ENCODE measurements at regions not wholly inside any gene's neighbourhood (a gene's known extent, or its start where the extent isn't known, plus 50 kb on each side); places are given as distances from the start of the nearest gene placed in this dataset.
"Not testable (repeated sequence)": the region's sequence is repeated elsewhere in the genome, so short reads cannot be mapped to it uniquely, and the experiment has no call there.

DNA sequence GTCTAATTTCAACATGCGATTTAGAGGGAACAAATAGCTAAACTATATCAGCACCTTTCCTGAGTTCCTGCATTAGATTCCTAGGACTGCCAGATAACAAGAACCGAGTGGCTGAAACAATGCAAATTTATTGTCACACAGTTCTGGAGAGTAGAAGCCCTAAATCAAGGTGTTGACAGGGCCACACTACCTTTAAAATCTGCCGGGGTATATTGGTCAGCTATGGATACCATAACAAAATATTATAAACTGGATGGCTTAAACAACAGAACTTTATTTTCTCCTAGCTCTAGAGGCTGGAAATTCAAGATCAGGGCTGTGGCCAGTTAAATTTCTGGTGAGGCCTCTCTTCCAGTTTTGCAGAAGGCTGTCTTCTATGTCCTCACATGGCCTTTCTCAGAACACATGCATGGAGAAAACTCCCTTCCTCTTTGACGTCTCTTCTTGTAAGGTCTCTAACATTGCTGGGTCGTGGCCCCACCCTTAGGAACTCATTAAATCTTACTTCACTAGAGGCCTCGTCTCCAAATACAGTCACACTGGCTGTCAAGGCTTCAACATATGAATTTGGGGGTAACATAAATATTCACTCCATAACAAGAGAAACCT, 144.3 kb downstream of the FCRL5 start:
- DNase-seq: peak in 1 of 2 donors; percentile 49

- DNase-seq: no peak
Observed at GRCh38 chr1:157407367-157407766, 144.9 kb downstream of the FCRL5 start.

DNA sequence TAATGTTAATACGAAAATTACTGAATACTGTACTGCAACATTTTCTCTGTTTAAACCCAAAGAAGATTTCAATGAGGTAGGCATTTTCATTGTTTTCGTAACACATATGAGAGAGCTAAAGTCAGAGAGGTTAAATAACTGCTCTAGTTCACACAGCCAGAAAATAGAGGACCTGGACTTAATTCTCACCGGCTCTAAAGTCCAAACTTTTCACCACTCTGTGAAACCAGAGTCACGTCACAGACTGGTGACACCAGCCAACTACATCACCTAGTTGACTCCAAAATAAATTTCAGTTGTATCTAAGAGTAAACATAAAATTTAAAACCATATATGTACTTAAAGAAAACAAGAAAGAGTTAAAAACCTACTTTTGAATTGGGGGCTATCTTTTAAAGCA, 146.7 kb downstream of the FCRL5 start:
- DNase-seq: no peak

GRCh38 chr1:157404614-157405013, 147.7 kb downstream of the FCRL5 start:
- no peak for DNase-seq

DNA sequence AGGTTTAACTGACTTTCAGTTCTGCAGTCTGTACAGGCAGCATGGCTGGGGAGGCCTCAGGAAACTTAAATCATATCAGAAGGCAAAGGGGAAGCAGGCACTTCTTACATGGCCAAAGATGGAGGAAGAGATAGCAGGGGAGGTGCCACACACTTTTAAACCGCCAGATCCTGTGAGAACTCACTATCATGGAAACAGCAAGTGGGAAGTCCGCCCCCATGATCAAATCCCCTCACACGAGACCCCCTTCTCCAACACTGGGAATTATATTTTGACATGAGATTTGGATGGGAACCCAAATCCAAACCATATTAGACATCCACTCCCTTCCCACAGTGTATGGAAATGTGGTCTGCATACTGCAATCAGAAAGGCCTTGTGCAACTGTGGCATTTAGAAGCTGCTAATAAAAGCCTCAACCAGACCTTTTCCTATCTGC, 148.2 kb downstream of the FCRL5 start:
- DNase-seq: peak; percentile 16 to 42

DNA sequence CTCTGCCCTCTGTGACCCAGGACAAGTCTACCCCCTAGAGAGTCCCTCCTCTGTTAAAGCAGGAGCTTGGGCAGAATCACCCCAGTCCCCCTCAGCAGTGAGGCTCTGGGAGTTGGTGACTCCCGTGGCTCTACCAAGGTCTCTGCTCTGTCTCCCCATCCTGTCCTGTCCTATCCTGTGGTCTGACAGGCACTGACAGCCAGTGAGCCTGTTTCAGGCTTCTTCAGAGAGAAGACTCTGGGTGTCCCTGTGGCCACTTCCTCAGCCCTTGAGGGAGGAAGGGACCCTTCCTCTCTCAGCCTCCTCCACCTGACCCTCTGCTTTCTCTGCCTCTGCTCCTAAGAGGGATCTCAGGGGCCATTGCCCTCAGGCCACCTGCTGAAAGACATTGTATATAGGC, 148.7 kb downstream of the FCRL5 start:
- DNase-seq: no peak

GRCh38 chr1:157403203-157403602, 149.1 kb downstream of the FCRL5 start:
- DNase-seq: peak; percentile 19 to 22

DNA sequence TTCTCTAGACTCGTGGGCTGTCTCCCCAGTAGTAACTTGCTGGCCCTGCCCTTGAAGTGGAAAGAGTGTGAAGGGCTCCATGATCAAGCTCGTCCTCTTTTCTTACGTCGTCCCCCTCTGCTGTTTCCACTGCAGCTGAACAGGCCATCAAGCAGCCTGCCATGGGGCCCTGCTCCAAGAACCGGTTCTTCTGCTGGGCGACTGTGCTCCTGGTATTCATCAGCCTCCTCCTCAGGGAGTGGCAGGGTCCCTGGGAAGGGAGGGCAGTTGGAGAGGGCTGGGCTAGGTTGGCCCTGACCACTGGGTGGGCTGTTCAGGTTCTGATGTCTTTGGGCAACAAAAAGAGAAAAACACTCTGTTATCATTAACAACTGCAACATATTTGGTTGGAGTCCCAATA, 151.5 kb downstream of the FCRL5 start:
- no peak for DNase-seq

GRCh38 chr1:157399984-157400382, 152.3 kb downstream of the FCRL5 start:
- peak; percentile 39 to 69 for DNase-seq

DNA sequence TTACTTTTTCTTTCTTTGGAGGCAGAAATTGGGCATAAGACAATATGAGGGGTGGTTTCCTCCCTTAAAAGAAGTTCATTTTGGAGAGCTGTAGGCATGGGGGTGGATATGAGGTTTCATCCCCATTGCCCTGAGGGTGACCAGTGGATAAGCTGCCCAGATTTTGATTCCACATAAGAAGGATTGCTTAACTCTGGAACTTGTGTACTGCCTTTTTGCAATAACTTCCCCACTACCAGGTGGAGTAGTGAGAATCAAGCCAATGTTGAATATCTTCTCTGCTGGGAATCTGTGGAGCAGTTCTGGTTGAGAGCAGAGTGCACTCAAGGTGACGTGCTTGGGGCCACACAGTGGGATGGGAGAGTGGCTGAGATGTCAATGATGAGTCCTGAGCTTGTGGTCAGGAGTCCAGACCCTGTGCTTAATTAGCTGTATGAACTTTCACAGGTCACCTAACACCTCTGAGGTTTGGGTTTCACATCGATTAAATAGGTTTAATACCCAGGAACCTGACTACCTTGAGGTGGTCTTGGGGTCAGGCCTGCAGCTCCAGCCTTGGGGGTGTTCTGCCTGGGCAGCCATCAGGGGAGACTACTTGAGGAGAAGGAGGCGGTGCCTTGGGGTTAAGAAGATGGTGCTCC, 152.9 kb downstream of the FCRL5 start:
- no peak for DNase-seq

- no peak for DNase-seq
Observed at GRCh38 chr1:157390651-157391050, 161.7 kb downstream of the FCRL5 start.

DNA sequence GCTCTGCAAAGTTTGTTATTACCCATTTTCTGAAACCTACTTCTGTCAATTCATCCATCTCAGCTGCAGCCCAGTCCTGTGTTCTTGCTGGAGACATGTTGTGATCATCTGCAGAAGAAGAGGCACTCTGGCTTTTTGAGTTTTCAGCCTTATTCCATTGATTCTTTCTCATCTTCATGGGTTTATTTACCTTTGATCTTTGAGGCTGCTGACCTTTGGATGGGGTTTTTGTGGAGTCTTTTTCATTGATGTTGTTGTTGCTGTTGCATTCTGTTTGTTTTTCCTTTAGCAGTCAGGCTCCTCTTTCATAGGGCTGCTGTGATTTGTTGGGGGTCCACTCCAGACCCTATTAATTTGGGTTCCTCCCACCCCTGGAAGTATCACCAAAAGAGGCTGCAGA, 164.3 kb downstream of the FCRL5 start:
- DNase-seq: no peak

DNA sequence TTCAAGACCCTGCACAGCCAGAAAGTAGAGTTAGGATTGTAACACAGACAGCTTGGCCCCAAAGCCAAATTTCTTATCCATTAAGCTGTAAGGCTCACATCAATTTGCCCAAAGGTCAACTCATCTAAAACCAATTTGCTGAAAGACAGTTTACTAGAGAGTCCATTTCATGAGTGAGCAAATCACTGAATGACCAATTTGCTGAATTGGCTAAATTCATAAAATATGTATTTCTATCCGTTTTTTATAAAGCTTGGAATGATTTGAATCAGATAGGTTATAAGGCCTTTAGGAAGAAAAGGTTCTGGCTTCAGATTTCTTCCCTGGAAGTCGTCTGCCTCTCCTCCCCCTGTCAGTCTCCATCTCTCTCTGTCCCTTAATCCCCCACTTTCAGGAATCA, 168.1 kb downstream of the FCRL5 start:
- DNase-seq: no peak

GRCh38 chr1:157382351-157382750, 170.0 kb downstream of the FCRL5 start:
- no peak for DNase-seq

- no peak for DNase-seq
Observed at GRCh38 chr1:157380523-157380922, 171.8 kb downstream of the FCRL5 start.

- peak; percentile 16 to 60 for DNase-seq
Observed at GRCh38 chr1:157377280-157377713, 175.0 kb downstream of the FCRL5 start.

DNA sequence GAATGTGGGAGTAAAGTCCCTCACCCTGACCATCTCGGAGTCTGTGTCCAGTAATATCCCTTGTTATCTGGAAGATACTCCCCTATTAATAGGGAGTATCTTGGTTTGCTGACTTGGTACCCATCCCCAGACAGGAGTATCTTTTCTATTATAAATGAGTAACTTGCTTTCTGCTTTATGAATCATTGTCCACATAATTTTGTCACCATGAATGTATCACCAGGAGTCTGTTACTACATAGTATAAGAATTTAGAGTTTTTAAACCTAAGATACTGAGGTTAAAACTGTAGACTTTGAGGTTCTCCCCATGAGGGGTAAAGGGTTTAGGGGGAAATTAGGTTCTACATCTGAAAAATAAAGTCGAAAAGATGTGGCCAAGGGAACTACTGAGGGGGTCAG, 175.6 kb downstream of the FCRL5 start:
- DNase-seq: no peak

GRCh38 chr1:157372311-157372710, 180.0 kb downstream of the FCRL5 start:
- not testable (repeated sequence) for DNase-seq

DNA sequence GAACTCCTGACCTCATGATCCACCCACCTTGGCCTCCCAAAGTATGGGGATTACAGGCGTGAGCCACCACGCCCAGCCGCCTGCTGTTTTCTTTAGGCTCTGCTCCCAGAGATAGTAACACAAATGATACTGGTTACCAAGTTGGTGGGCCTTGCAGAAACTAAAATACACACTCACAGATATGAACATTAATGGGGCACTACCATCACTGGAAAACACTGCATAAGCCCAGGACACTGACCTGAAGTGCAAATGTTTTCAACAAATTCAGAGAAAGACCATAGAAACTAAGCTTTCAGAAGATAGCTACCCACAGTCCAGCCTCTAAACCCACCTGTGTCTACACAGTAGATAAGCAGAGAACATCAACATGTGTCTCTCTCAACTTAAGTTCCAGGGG, 180.5 kb downstream of the FCRL5 start:
- no peak for DNase-seq

DNA sequence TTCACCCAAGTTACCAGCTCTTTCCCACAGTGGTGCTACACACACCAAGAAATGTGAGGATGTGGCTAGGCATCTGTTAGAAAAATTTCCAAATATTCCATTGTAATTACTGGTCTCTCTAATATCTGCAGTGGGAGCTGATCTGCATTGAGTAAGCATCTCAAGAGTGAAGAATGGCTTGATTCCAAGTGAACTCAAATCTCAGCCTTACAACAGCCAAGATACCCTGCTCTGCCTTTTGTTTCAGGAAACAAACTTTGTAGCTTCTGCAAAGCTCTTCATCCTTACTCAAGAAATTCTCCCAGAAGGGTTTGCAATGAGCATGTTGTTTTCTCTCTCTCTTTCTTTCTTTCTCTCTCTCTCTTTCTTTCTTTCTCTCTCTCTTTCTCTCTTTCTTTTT, 181.1 kb downstream of the FCRL5 start:
- no peak for DNase-seq

GRCh38 chr1:157370698-157371097, 181.6 kb downstream of the FCRL5 start:
- DNase-seq: no peak

DNA sequence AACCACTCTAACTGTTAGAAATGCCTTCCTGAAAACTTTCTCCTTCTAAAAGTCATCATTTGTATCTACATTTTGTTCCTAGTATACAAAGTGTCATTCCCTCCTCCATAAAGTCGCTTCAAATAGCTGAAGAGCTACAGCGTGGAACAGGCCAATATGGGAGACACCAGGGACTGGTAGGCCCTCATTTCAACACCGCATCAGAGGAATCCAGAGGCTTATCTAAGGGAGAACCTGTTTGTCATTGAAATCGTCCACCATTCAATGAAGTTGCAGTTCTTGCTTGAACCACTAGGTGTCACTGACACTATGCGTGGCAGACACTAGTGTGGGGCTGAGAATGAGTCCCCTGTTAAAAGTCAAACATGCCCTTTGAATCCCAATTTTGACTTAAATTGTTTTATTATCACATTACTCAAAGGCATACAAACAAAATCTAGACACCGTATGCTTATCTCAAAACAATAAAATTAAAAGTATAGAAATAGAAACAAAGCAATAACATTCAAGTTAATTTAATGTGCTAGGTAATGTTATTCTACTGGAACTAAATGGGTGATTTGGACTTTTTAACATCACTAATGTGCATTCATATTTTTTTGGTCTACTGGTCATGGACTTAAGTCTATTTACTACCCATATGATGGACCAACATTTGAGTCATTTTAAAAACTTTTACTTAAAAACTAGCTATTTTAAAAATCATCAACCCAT, 182.3 kb downstream of the FCRL5 start:
- DNase-seq: peak; percentile 28 to 90

- DNase-seq: not testable (repeated sequence)
Observed at GRCh38 chr1:157368941-157369340, 183.4 kb downstream of the FCRL5 start.

GRCh38 chr1:157368363-157368762, 184.0 kb downstream of the FCRL5 start:
- no peak for DNase-seq
